Keratinocyte (primary cell): ENCODE measurements at regions not wholly inside any gene's neighbourhood (a gene's known extent, or its start where the extent isn't known, plus 50 kb on each side); places are given as distances from the start of the nearest gene placed in this dataset.

ENCODE experiments used
- EZH2 ChIP-seq: IDR thresholded peaks from one replicate; pipeline ENCODE4 v1.6.1; 2012; ENCODE audit warnings: inconsistent platforms, mild to moderate bottlenecking, low read length, moderate library complexity
- TF ChIP-seq, protein P1 (sequence below), 3 experiments: IDR thresholded peaks in 1 of 3; conservative IDR thresholded peaks in 1 of 3; optimal IDR thresholded peaks in 1 of 3; 2 replicates in 2 of 3; 3 replicates in 1 of 3; pipeline versions ENCODE3 to v1.5.1; 2011; ENCODE audit warnings: low read length in 3 of 3, mild to moderate bottlenecking in 3 of 3, moderate library complexity in 2 of 3, control low read depth in 1 of 3, inconsistent platforms in 1 of 3; ENCODE audit not compliant: insufficient read depth in 2 of 3; ENCODE audit errors: extremely low read depth in 1 of 3

- TF ChIP-seq, protein P1, sequence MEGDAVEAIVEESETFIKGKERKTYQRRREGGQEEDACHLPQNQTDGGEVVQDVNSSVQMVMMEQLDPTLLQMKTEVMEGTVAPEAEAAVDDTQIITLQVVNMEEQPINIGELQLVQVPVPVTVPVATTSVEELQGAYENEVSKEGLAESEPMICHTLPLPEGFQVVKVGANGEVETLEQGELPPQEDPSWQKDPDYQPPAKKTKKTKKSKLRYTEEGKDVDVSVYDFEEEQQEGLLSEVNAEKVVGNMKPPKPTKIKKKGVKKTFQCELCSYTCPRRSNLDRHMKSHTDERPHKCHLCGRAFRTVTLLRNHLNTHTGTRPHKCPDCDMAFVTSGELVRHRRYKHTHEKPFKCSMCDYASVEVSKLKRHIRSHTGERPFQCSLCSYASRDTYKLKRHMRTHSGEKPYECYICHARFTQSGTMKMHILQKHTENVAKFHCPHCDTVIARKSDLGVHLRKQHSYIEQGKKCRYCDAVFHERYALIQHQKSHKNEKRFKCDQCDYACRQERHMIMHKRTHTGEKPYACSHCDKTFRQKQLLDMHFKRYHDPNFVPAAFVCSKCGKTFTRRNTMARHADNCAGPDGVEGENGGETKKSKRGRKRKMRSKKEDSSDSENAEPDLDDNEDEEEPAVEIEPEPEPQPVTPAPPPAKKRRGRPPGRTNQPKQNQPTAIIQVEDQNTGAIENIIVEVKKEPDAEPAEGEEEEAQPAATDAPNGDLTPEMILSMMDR (optimal IDR thresholded peaks at IDR 0.05 in 1 of 3, IDR thresholded peaks at IDR 0.05 in 1 of 3, conservative IDR thresholded peaks at IDR 0.05 in 1 of 3; ENCODE audit: extremely low read depth in 1 of 3, insufficient read depth in 2 of 3, low read length in 3 of 3): no peak
- TF ChIP-seq EZH2: no peak
Measured at GRCh38 chr3:124611520-124611919, 118.7 kb upstream of the UMPS start.
